Neuronal stem cell (in vitro differentiated cells): ENCODE measurements at regions not wholly inside any gene's neighbourhood (a gene's known extent, or its start where the extent isn't known, plus 50 kb on each side); places are given as distances from the start of the nearest gene placed in this dataset.

Experiments
- DNase-seq: peaks from one replicate; pipeline ENCODE4 v3.0.0-alpha.2; 2013; ENCODE audit warnings: low spot score
- H2AFZ ChIP-seq: one replicate; pipeline ENCODE4 v1.6.1; 2013; ENCODE audit warnings: mild to moderate bottlenecking, low read length, inconsistent platforms
- H2AK5ac ChIP-seq: 2 replicates; pipeline ENCODE4 v1.6.1; 2013; ENCODE audit warnings: low read depth, mild to moderate bottlenecking, inconsistent platforms, low read length, moderate library complexity, mixed read lengths
- H2BK120ac ChIP-seq: 2 replicates; pipeline ENCODE4 v1.6.1; 2013; ENCODE audit warnings: low read depth, mild to moderate bottlenecking, inconsistent platforms, low read length, moderate library complexity, mixed read lengths
- H2BK12ac ChIP-seq: one replicate; pipeline ENCODE4 v1.6.1; 2013; ENCODE audit warnings: low read length, inconsistent platforms
- H2BK15ac ChIP-seq: 2 replicates; pipeline ENCODE4 v1.6.1; 2013; ENCODE audit warnings: mild to moderate bottlenecking, low read length, inconsistent platforms, mixed read lengths
- H2BK5ac ChIP-seq: one replicate; pipeline ENCODE4 v1.6.1; 2013; ENCODE audit warnings: inconsistent platforms, mild to moderate bottlenecking, low read length, moderate library complexity
- H3K14ac ChIP-seq: one replicate; pipeline ENCODE4 v1.6.1; 2013; ENCODE audit warnings: low read length, inconsistent platforms
- H3K18ac ChIP-seq: 2 replicates; pipeline ENCODE4 v1.6.1; 2013; ENCODE audit warnings: low read length, inconsistent platforms
- H3K23ac ChIP-seq: 2 replicates; pipeline ENCODE4 v1.6.1; 2013; ENCODE audit warnings: low read depth, mild to moderate bottlenecking, mixed read lengths, low read length, inconsistent platforms; ENCODE audit not compliant: poor library complexity
- H3K27ac ChIP-seq: replicated peaks from 3 replicates; pipeline ENCODE4 v1.5.1; 2013; ENCODE audit warnings: low read length, inconsistent platforms
- H3K27me3 ChIP-seq, 3 experiments: 2 replicates each; pipeline ENCODE4 v1.6.1; 2013; ENCODE audit warnings: low read length in 3 of 3, mild to moderate bottlenecking in 2 of 3, inconsistent platforms in 1 of 3, low read depth in 1 of 3, mixed read lengths in 1 of 3, moderate library complexity in 1 of 3; ENCODE audit not compliant: control insufficient read depth in 3 of 3, insufficient read depth in 3 of 3
- H3K36me3 ChIP-seq, 2 donors: replicated peaks in 1 of 2; 2 replicates each; pipeline ENCODE4 v1.6.1; 2013; ENCODE audit warnings: low read length in 2 of 2; ENCODE audit not compliant: control insufficient read depth in 2 of 2, insufficient read depth in 2 of 2
- H3K4ac ChIP-seq: 2 replicates; pipeline ENCODE4 v1.6.1; 2013; ENCODE audit warnings: inconsistent platforms, mild to moderate bottlenecking, low read length, moderate library complexity
- H3K4me1 ChIP-seq, 2 donors: 1 replicate in 1 of 2; 2 replicates in 1 of 2; pipeline ENCODE4 v1.6.1; 2013; ENCODE audit warnings: low read length in 2 of 2, low read depth in 1 of 2; ENCODE audit not compliant: control insufficient read depth in 2 of 2, insufficient read depth in 1 of 2
- H3K4me2 ChIP-seq: one replicate; pipeline ENCODE4 v1.6.1; 2013; ENCODE audit warnings: mild to moderate bottlenecking, low read length, inconsistent platforms; ENCODE audit not compliant: insufficient read depth, poor library complexity, severe bottlenecking
- H3K4me3 ChIP-seq, 2 donors: 2 replicates each; pipeline ENCODE4 v1.5.1; 2013; ENCODE audit warnings: low read length in 2 of 2, mild to moderate bottlenecking in 2 of 2, inconsistent platforms in 1 of 2, moderate library complexity in 1 of 2
- H3K79me1 ChIP-seq: one replicate; pipeline ENCODE4 v1.6.1; 2013; ENCODE audit warnings: low read depth, mild to moderate bottlenecking, inconsistent platforms, low read length, moderate library complexity
- H3K9ac ChIP-seq: one replicate; pipeline ENCODE4 v1.6.1; 2013; ENCODE audit warnings: mild to moderate bottlenecking, low read depth, low read length, inconsistent platforms; ENCODE audit not compliant: poor library complexity
- H3K9me3 ChIP-seq, 2 donors: replicated peaks in 1 of 2; 2 replicates each; pipeline versions ENCODE3 to v1.6.1; 2013; ENCODE audit warnings: low read length in 2 of 2, mild to moderate bottlenecking in 2 of 2, inconsistent platforms in 1 of 2, low read depth in 1 of 2, mixed read lengths in 1 of 2, moderate library complexity in 1 of 2; ENCODE audit not compliant: control insufficient read depth in 2 of 2, insufficient read depth in 1 of 2
- H4K8ac ChIP-seq: one replicate; pipeline ENCODE4 v1.6.1; 2013; ENCODE audit warnings: low read depth, mild to moderate bottlenecking, inconsistent platforms, low read length, moderate library complexity
- H4K91ac ChIP-seq: one replicate; pipeline ENCODE4 v1.6.1; 2013; ENCODE audit warnings: low read length, low read depth, mild to moderate bottlenecking, inconsistent platforms; ENCODE audit not compliant: poor library complexity
- WGBS, 2 donors: extraction: QIAGEN DNeasy Blood & Tissue Kit; methylation state at CpG; one replicate each; pipeline ENCODE4 v1.1.7; 2013; ENCODE audit warnings: missing lambda C conversion rate in 2 of 2, mixed read lengths in 1 of 2; ENCODE audit not compliant: insufficient read length in 2 of 2, insufficient replicate concordance in 1 of 2; ENCODE audit errors: extremely low coverage in 2 of 2; 5-methylcytosine and 5-hydroxymethylcytosine counted together

GRCh38 chr3:56966104-56966503 is 94.4 kb upstream of the SPATA12 start:
- Histone ChIP-seq H2BK12ac (no peak overlapping the region), H2BK15ac (no peak overlapping the region), H3K4me3 (no peak overlapping the region), H3K14ac (no peak overlapping the region), H3K79me1 (no peaks in the 10 kb centered on the region), H4K91ac (no peak overlapping the region), H3K4me2 (no peak overlapping the region), H3K36me3 (no peaks in the 10 kb centered on the region), H3K18ac (no peak overlapping the region), H3K23ac (no peak overlapping the region), H4K8ac (no peak overlapping the region), H2AFZ (no peak overlapping the region), H3K27ac (no peak overlapping the region), H2BK120ac (no peak overlapping the region), H3K4me1 (peaks cover 0 to 7% of the 10 kb centered on the region in 2 donors), H3K4ac (no peak overlapping the region), H3K9me3 (no peaks in the 10 kb centered on the region), H3K9ac (no peak overlapping the region), H2BK5ac (no peak overlapping the region), H2AK5ac (no peak overlapping the region), H3K27me3 (no peaks in the 10 kb centered on the region)
- WGBS, 2 donors, result no CpG with 5 or more reads among the region's 1 CpG
- DNase-seq, result no peak

DNA sequence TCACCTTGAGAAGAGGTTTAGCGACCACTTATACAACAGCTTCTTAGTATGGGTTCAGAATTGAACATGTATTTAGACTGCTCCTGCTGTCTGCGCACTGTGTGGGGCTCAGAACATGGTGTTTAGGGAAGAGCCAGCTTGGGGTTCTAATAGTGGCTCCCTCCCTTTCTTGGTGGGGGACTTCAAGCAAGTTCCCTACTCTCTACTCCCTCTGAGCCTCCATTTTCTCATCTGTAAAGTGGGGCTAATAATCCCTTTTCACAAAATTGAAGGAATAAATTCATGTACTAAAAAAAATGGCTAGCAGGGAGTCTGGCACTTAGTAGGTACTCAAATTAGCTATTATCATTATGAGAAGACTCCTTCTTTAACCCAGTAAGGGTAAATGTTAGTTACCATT is 97.5 kb upstream of the SPATA12 start:
- Histone ChIP-seq H2BK12ac (no peak overlapping the region), H3K4me2 (no peak overlapping the region), H3K36me3 (no peaks in the 10 kb centered on the region), H4K91ac (no peak overlapping the region), H3K18ac (no peak overlapping the region), H3K4ac (no peak overlapping the region), H3K4me3 (no peak overlapping the region), H2AFZ (no peak overlapping the region), H2BK5ac (no peak overlapping the region), H3K27ac (no peak overlapping the region), H3K14ac (no peak overlapping the region), H2BK120ac (no peak overlapping the region), H3K4me1 (peaks cover 0 to 7% of the 10 kb centered on the region in 2 donors), H4K8ac (no peak overlapping the region), H3K79me1 (no peaks in the 10 kb centered on the region), H3K27me3 (no peaks in the 10 kb centered on the region), H3K9me3 (no peaks in the 10 kb centered on the region), H3K9ac (no peak overlapping the region), H2BK15ac (no peak overlapping the region), H2AK5ac (no peak overlapping the region), H3K23ac (no peak overlapping the region)
- no peak for DNase-seq
- WGBS, 2 donors, result no CpG with 5 or more reads among the region's 2 CpGs

DNA sequence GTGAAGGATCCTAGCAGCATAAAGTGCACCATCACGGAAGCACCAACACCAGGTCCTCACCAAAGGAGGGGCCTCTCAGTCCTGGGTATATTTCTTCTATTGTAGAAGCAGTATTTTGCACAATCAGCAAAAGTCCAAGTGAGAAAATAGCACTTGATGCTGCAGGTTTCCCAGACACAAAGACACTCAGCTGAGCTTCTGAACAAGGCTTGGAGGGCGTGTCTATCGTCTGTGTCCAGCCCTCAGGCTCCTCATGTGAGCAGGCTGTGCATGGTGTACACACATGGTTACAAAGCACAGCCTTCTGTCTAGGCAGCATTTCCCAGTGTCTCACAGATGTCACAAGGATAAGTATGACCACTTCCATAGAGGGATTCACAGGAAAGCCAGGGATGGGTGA is 98.3 kb upstream of the SPATA12 start:
- Histone ChIP-seq H3K27me3 (no peaks in the 10 kb centered on the region), H3K9me3 (no peaks in the 10 kb centered on the region), H3K4me3 (no peak overlapping the region), H3K27ac (no peak overlapping the region), H2BK120ac (no peak overlapping the region), H2AK5ac (no peak overlapping the region), H2AFZ (peak overlapping the region; percentile 36), H3K36me3 (no peaks in the 10 kb centered on the region), H3K14ac (no peak overlapping the region), H2BK5ac (no peak overlapping the region), H2BK12ac (no peak overlapping the region), H4K8ac (no peak overlapping the region), H4K91ac (no peak overlapping the region), H3K18ac (no peak overlapping the region), H3K4me1 (peaks cover 0 to 7% of the 10 kb centered on the region in 2 donors), H2BK15ac (no peak overlapping the region), H3K4ac (no peak overlapping the region), H3K4me2 (no peak overlapping the region), H3K79me1 (no peaks in the 10 kb centered on the region), H3K23ac (no peak overlapping the region), H3K9ac (no peak overlapping the region)
- no peak for DNase-seq
- no CpG with 5 or more reads among the region's 3 CpGs for WGBS, 2 donors

- Histone ChIP-seq H3K27ac (no peak overlapping the region), H2AFZ (no peak overlapping the region)
These were observed 100.1 kb upstream of the SPATA12 start for GRCh38 chr3:56960234-56960917.

More at GRCh38 chr3:56960234-56960917, 100.1 kb upstream of the SPATA12 start:
- H3K14ac ChIP-seq, result no peak overlapping the region
- no peak overlapping the region for H3K23ac ChIP-seq
- no peak overlapping the region for H3K9ac ChIP-seq
- no peak overlapping the region for H2AK5ac ChIP-seq
- H3K4me1 ChIP-seq, result peaks cover 0 to 7% of the 10 kb centered on the region in 2 donors
- no peak for DNase-seq
- H2BK120ac ChIP-seq, result no peak overlapping the region
- no peak overlapping the region for H2BK15ac ChIP-seq
- H3K27me3 ChIP-seq, result no peaks in the 10 kb centered on the region
- H3K4ac ChIP-seq, result no peak overlapping the region
- no peak overlapping the region for H2BK5ac ChIP-seq
- H3K4me2 ChIP-seq, result no peak overlapping the region
- no peak overlapping the region for H4K8ac ChIP-seq
- H3K79me1 ChIP-seq, result no peaks in the 10 kb centered on the region
- H3K9me3 ChIP-seq, result no peaks in the 10 kb centered on the region
- no peaks in the 10 kb centered on the region for H3K36me3 ChIP-seq
- no CpG with 5 or more reads among the region's 6 CpGs for WGBS, 2 donors
- no peak overlapping the region for H3K4me3 ChIP-seq
- no peak overlapping the region for H2BK12ac ChIP-seq
- H3K18ac ChIP-seq, result no peak overlapping the region
- no peak overlapping the region for H4K91ac ChIP-seq
